ENCODE measurements at regions not wholly inside any gene's neighbourhood (a gene's known extent, or its start where the extent isn't known, plus 50 kb on each side); places are given as distances from the start of the nearest gene placed in this dataset.

DNA sequence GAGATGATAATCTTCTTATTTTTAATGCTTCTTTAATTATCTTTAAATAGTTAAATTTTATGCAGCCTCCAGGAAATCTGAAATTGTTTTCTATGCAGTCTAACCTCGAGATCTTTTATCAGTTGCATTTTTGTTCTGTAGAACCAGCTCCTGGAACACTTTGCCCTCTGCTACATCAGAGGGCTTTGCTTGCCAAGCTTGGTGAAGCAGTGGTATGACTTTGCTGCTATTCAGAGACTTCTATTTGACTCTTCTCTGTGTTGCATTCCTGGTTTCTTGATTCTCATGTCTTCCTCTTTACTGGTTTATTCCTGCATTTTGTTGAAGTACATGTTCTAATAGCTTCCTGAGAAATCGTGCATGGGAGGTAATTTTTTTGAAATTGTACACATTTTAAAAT lies 163.7 kb upstream of the TMEM229A start:
- TF ChIP-seq, protein P1, sequence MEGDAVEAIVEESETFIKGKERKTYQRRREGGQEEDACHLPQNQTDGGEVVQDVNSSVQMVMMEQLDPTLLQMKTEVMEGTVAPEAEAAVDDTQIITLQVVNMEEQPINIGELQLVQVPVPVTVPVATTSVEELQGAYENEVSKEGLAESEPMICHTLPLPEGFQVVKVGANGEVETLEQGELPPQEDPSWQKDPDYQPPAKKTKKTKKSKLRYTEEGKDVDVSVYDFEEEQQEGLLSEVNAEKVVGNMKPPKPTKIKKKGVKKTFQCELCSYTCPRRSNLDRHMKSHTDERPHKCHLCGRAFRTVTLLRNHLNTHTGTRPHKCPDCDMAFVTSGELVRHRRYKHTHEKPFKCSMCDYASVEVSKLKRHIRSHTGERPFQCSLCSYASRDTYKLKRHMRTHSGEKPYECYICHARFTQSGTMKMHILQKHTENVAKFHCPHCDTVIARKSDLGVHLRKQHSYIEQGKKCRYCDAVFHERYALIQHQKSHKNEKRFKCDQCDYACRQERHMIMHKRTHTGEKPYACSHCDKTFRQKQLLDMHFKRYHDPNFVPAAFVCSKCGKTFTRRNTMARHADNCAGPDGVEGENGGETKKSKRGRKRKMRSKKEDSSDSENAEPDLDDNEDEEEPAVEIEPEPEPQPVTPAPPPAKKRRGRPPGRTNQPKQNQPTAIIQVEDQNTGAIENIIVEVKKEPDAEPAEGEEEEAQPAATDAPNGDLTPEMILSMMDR (IDR thresholded peaks at IDR 0.05): no peak
- intact Hi-C loops (cut with micrococcal nuclease): no loop called here
- CTCF ChIA-PET: no interaction called here
- POLR2A ChIA-PET: no interaction called here
- Mint-ChIP-seq H3K27me3 (no peaks in the 10 kb centered on the region), H3K9me3 (no peaks in the 10 kb centered on the region), H3K36me3 (ENCODE audit: low read depth) (no peaks in the 10 kb centered on the region), H3K4me3 (no peak overlapping the region), H3K27ac (no peak overlapping the region), H3K4me1 (no peaks in the 10 kb centered on the region)
- DNase-seq (no peak), ATAC-seq (ENCODE audit: low read depth) (no peak)

DNA sequence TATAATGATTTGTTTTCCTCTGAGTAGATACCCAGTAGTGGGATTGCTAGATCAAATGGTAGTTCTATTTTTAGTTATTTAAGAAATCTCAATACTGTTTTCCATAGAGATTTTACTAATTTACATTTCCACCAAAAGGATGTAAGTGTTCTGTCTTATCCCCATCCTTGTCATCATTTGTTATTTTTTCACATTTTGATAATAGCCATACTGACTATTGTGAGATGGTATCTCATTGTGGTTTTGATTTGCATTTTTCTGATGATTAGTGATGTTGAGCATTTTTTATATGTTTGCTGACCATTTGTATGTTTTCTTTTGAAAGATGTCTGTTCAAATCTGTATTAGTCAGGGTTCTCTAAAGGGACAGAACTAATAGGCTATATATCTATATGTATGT lies 160.0 kb upstream of the TMEM229A start:
- Mint-ChIP-seq H3K27ac (no peak overlapping the region), H3K4me1 (no peaks in the 10 kb centered on the region), H3K36me3 (ENCODE audit: low read depth) (no peaks in the 10 kb centered on the region), H3K9me3 (no peaks in the 10 kb centered on the region), H3K4me3 (no peak overlapping the region), H3K27me3 (no peaks in the 10 kb centered on the region)
- ChIA-PET CTCF (no interaction called here), POLR2A (no interaction called here)
- intact Hi-C loops (cut with micrococcal nuclease): no loop called here
- ATAC-seq (ENCODE audit: low read depth) (no peak), DNase-seq (no peak)
- TF ChIP-seq, protein P1 (IDR thresholded peaks at IDR 0.05): no peak

DNA sequence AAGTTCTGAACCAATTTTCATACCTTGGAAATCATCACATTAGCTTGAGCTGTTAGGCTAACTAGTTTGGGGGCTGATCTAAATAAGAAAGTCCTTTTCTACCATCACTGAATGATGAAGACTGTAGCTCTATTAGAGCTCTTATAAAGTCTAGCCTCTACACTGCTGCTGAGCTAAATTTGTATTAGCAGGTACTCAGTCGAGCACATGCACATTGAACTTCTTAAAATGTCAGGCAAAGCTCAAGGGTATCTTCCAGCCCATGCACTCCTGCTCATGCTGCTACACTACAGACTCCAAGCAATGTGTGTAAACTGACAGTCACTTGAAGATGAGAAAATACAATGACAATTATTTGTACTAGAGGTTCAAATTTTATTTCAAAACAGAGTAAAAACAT lies 158.8 kb upstream of the TMEM229A start:
- intact Hi-C loops (cut with micrococcal nuclease): no loop called here
- ChIA-PET CTCF (no interaction called here), POLR2A (no interaction called here)
- Mint-ChIP-seq H3K36me3 (ENCODE audit: low read depth) (no peaks in the 10 kb centered on the region), H3K4me3 (no peak overlapping the region), H3K4me1 (no peaks in the 10 kb centered on the region), H3K27ac (no peak overlapping the region), H3K27me3 (no peaks in the 10 kb centered on the region), H3K9me3 (no peaks in the 10 kb centered on the region)
- no peak for ATAC-seq (ENCODE audit: low read depth)
- TF ChIP-seq, protein P1 (IDR thresholded peaks at IDR 0.05): no peak
- DNase-seq: no peak

DNA sequence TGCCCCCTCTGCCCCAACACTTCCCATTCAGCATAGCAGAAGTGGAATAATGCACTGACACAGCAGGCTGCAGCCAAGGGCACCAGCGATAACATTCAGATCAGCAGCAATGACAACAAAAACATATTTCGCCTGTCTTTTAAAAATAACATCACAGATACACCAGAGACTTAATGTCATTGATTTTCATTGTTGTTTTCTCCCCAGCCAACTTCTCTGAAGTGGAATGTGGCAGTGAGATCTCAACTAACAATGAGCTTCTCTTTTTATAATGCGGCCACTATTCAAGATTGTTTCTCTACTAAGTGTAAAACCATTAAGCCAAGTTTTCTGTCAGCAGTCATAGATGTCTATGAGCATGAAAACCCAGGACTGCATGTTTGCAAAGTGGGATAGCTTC lies 158.2 kb upstream of the TMEM229A start:
- POLR2A ChIA-PET: no interaction called here
- TF ChIP-seq, protein P1 (IDR thresholded peaks at IDR 0.05): no peak
- Mint-ChIP-seq H3K36me3 (ENCODE audit: low read depth) (no peaks in the 10 kb centered on the region), H3K4me3 (no peak overlapping the region), H3K4me1 (no peaks in the 10 kb centered on the region), H3K9me3 (no peaks in the 10 kb centered on the region), H3K27me3 (no peaks in the 10 kb centered on the region), H3K27ac (no peak overlapping the region)
- no peak for ATAC-seq (ENCODE audit: low read depth)
- CTCF ChIA-PET: no interaction called here
- DNase-seq: no peak
- intact Hi-C loops (cut with micrococcal nuclease): no loop called here

DNA sequence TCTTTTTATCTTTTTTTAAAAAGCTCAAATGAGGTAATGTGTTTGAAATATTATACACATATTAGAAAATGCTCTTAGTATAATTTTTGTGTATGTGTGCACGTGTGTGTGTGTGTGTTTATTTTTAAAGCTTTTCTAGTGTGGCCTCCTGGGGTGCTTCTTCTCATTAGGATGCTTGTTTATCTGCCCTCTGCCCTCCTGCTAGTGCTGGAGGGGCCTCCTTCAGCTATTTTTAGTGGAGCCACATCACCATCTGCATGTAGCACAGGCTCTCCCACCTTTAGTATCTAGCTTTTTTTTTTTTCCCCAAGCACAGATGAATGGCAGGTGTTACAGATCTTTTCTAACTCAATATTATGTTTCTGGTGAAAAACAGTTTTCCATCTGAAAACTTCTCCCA lies 155.7 kb upstream of the TMEM229A start:
- CTCF ChIA-PET: interaction anchor here (0.6 kb wide), 1 partner anchor 900 kb away, joined by 4 read pairs; no protein-coding TSS in a partner anchor
- Mint-ChIP-seq H3K36me3 (ENCODE audit: low read depth) (no peaks in the 10 kb centered on the region), H3K4me3 (no peak overlapping the region), H3K27me3 (no peaks in the 10 kb centered on the region), H3K9me3 (no peaks in the 10 kb centered on the region), H3K27ac (no peak overlapping the region), H3K4me1 (no peaks in the 10 kb centered on the region)
- intact Hi-C loops (cut with micrococcal nuclease): no loop called here
- DNase-seq (no peak), ATAC-seq (ENCODE audit: low read depth) (no peak)
- TF ChIP-seq, protein P1 (IDR thresholded peaks at IDR 0.05): no peak
- POLR2A ChIA-PET: no interaction called here
